H9 (cell line): ENCODE measurements at regions not wholly inside any gene's neighbourhood (a gene's known extent, or its start where the extent isn't known, plus 50 kb on each side); places are given as distances from the start of the nearest gene placed in this dataset.

Source experiments
- DNase-seq: peaks from one replicate; pipeline ENCODE4 v3.0.0-alpha.2; 2017
- H2AFZ ChIP-seq: one replicate; pipeline ENCODE4 v1.6.1; 2013; ENCODE audit warnings: mild to moderate bottlenecking, low read length, control low read depth, moderate library complexity
- H2AK5ac ChIP-seq: 2 replicates; pipeline ENCODE4 v1.6.1; 2013; ENCODE audit warnings: low read length, control low read depth, mixed read lengths; ENCODE audit not compliant: insufficient read length
- H2BK120ac ChIP-seq: one replicate; pipeline ENCODE4 v1.6.1; 2013; ENCODE audit warnings: low read depth, mild to moderate bottlenecking, low read length, control low read depth, inconsistent platforms; ENCODE audit not compliant: poor library complexity, severe bottlenecking
- H2BK12ac ChIP-seq: 2 replicates; pipeline ENCODE4 v1.6.1; 2013; ENCODE audit warnings: low read length, control low read depth, mixed read lengths, low read depth; ENCODE audit not compliant: insufficient read length
- H2BK15ac ChIP-seq: 2 replicates; pipeline ENCODE4 v1.6.1; 2013; ENCODE audit warnings: low read depth, low read length, control low read depth
- H2BK20ac ChIP-seq: one replicate; pipeline ENCODE4 v1.6.1; 2013; ENCODE audit warnings: low read depth, mild to moderate bottlenecking, low read length, control low read depth, inconsistent platforms; ENCODE audit not compliant: poor library complexity, severe bottlenecking
- H2BK5ac ChIP-seq: 2 replicates; pipeline ENCODE4 v1.6.1; 2013; ENCODE audit warnings: low read length, control low read depth, mixed read lengths; ENCODE audit not compliant: insufficient read length
- H3K14ac ChIP-seq: 2 replicates; pipeline ENCODE4 v1.6.1; 2013; ENCODE audit warnings: low read length, control low read depth; ENCODE audit not compliant: insufficient read depth
- H3K18ac ChIP-seq: 2 replicates; pipeline ENCODE4 v1.6.1; 2013; ENCODE audit warnings: low read depth, mild to moderate bottlenecking, mixed read lengths, low read length, control low read depth; ENCODE audit not compliant: insufficient read length
- H3K23ac ChIP-seq: 2 replicates; pipeline ENCODE4 v1.6.1; 2013; ENCODE audit warnings: low read length, control low read depth, mixed read lengths, low read depth; ENCODE audit not compliant: insufficient read length
- H3K23me2 ChIP-seq: 2 replicates; pipeline ENCODE4 v1.6.1; 2013; ENCODE audit warnings: low read depth, mild to moderate bottlenecking, mixed read lengths, low read length, control low read depth; ENCODE audit not compliant: insufficient read length, poor library complexity, severe bottlenecking
- H3K27ac ChIP-seq: 2 replicates; pipeline ENCODE4 v1.5.1; 2013; ENCODE audit warnings: low read length, control low read depth, mixed read lengths, low read depth; ENCODE audit not compliant: insufficient read length
- H3K27me3 ChIP-seq: 2 replicates; pipeline ENCODE4 v1.6.1; 2013; ENCODE audit warnings: low read length, control low read depth, inconsistent platforms; ENCODE audit not compliant: insufficient read depth
- H3K4ac ChIP-seq: 2 replicates; pipeline ENCODE4 v1.6.1; 2013; ENCODE audit warnings: low read depth, mild to moderate bottlenecking, control low read depth, inconsistent platforms, low read length, moderate library complexity
- H3K4me1 ChIP-seq: 2 replicates; pipeline ENCODE4 v1.6.1; 2013; ENCODE audit warnings: low read length, control low read depth, inconsistent platforms; ENCODE audit not compliant: insufficient read depth
- H3K4me2 ChIP-seq: 2 replicates; pipeline ENCODE4 v1.6.1; 2013; ENCODE audit warnings: low read length, control low read depth, mixed read lengths; ENCODE audit not compliant: insufficient read length, insufficient read depth
- H3K56ac ChIP-seq: 2 replicates; pipeline ENCODE4 v1.6.1; 2013; ENCODE audit warnings: low read depth, mild to moderate bottlenecking, mixed read lengths, low read length, control low read depth; ENCODE audit not compliant: insufficient read length
- H3K79me1 ChIP-seq: 2 replicates; pipeline ENCODE4 v1.6.1; 2013; ENCODE audit warnings: low read depth, mild to moderate bottlenecking, moderate library complexity, low read length, control low read depth, inconsistent platforms; ENCODE audit not compliant: insufficient read depth, poor library complexity, severe bottlenecking
- H3K79me2 ChIP-seq: 2 replicates; pipeline ENCODE4 v1.6.1; 2013; ENCODE audit warnings: low read length, control low read depth, inconsistent platforms; ENCODE audit not compliant: insufficient read depth
- H3K9ac ChIP-seq: 2 replicates; pipeline ENCODE4 v1.6.1; 2013; ENCODE audit warnings: low read length, control low read depth, mixed read lengths; ENCODE audit not compliant: insufficient read length; ENCODE audit errors: extremely low read depth
- H3K9me3 ChIP-seq: one replicate; pipeline ENCODE4 v1.6.1; 2013; ENCODE audit warnings: low read depth, low read length, inconsistent platforms; ENCODE audit not compliant: control insufficient read depth
- H3T11ph ChIP-seq: one replicate; pipeline ENCODE4 v1.6.1; 2013; ENCODE audit warnings: mild to moderate bottlenecking, low read length, control low read depth, inconsistent platforms
- H4K20me1 ChIP-seq: one replicate; pipeline ENCODE4 v1.6.1; 2013; ENCODE audit not compliant: control insufficient read depth, insufficient read length, insufficient read depth
- H4K5ac ChIP-seq: 2 replicates; pipeline ENCODE4 v1.6.1; 2013; ENCODE audit warnings: low read depth, mild to moderate bottlenecking, mixed read lengths, low read length, control low read depth; ENCODE audit not compliant: insufficient read length
- H4K8ac ChIP-seq: replicated peaks from 2 replicates; pipeline ENCODE4 v1.6.1; 2013; ENCODE audit warnings: low read length, control low read depth, mixed read lengths, low read depth; ENCODE audit not compliant: insufficient read length
- H4K91ac ChIP-seq: 2 replicates; pipeline ENCODE4 v1.6.1; 2013; ENCODE audit warnings: low read depth, mild to moderate bottlenecking, moderate library complexity, mixed read lengths, low read length, control low read depth; ENCODE audit not compliant: insufficient read length
- H3K27ac Mint-ChIP-seq, 3 experiments: 2 replicates in 2 of 3; 3 replicates in 1 of 3; pipeline ENCODE4 v1.8.0; 2020 to 2021; ENCODE audit warnings: mixed read lengths in 3 of 3, mild to moderate bottlenecking in 1 of 3, moderate library complexity in 1 of 3
- H3K27me3 Mint-ChIP-seq: 2 replicates; pipeline ENCODE4 v1.8.0; 2021; ENCODE audit warnings: low read depth, mild to moderate bottlenecking, moderate library complexity, mixed read lengths
- H3K36me3 Mint-ChIP-seq, 3 experiments: 2 replicates in 2 of 3; 3 replicates in 1 of 3; pipeline ENCODE4 v1.8.0; 2020 to 2021; ENCODE audit warnings: low read depth in 3 of 3, mixed read lengths in 3 of 3; ENCODE audit not compliant: insufficient read depth in 1 of 3
- H3K4me1 Mint-ChIP-seq, 2 experiments: 2 replicates each; pipeline ENCODE4 v1.8.0; 2020; ENCODE audit warnings: mixed read lengths in 2 of 2
- H3K4me3 Mint-ChIP-seq, 2 experiments: 2 replicates in 1 of 2; 3 replicates in 1 of 2; pipeline ENCODE4 v1.8.0; 2020 to 2021; ENCODE audit warnings: mild to moderate bottlenecking in 2 of 2, mixed read lengths in 2 of 2, moderate library complexity in 1 of 2
- H3K9me3 Mint-ChIP-seq, 2 experiments: 2 replicates in 1 of 2; 3 replicates in 1 of 2; pipeline ENCODE4 v1.8.0; 2020; ENCODE audit warnings: mild to moderate bottlenecking in 2 of 2, mixed read lengths in 2 of 2, moderate library complexity in 1 of 2
- WGBS: extraction: QIAGEN DNeasy Blood & Tissue Kit; methylation state at CpG from one replicate; pipeline ENCODE4 v1.1.7; 2013; ENCODE audit warnings: missing lambda C conversion rate, low lambda C conversion rate, mixed read lengths; ENCODE audit not compliant: insufficient read length; ENCODE audit errors: extremely low coverage; 5-methylcytosine and 5-hydroxymethylcytosine counted together
- TF ChIP-seq, protein P1 (sequence below): fragments of 200-600 bp; sonication (generic); conservative IDR thresholded peaks from 3 replicates; pipeline ENCODE4 v1.8.0; 2021; ENCODE audit warnings: antibody characterized with exemption, mild to moderate bottlenecking

DNA sequence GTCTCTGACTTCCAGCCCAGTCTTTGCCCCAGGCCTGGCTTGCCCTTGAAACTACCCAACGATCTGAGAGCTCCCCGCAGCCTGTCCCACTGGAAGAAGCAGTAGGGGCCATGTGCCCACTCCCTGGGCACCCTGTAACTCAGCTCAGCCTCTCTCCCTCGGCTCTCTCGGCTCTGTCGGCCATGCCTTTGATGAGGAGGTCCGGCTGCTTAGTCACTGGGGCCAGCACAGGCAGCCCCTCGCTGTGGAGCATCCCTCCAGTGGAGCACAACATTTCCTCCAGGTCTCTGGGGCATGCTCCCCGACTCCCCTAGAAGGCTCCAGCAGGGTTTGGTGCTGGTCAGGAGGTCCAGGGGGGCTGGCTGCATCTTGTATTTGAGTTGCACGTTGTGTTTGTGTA, 83.3 kb upstream of the DISP3 start:
- H4K5ac ChIP-seq, result no peak overlapping the region
- no peaks in the 10 kb centered on the region; the same call in 1 of the 2 replicates for H3K4me1 ChIP-seq
- TF ChIP-seq, protein P1, sequence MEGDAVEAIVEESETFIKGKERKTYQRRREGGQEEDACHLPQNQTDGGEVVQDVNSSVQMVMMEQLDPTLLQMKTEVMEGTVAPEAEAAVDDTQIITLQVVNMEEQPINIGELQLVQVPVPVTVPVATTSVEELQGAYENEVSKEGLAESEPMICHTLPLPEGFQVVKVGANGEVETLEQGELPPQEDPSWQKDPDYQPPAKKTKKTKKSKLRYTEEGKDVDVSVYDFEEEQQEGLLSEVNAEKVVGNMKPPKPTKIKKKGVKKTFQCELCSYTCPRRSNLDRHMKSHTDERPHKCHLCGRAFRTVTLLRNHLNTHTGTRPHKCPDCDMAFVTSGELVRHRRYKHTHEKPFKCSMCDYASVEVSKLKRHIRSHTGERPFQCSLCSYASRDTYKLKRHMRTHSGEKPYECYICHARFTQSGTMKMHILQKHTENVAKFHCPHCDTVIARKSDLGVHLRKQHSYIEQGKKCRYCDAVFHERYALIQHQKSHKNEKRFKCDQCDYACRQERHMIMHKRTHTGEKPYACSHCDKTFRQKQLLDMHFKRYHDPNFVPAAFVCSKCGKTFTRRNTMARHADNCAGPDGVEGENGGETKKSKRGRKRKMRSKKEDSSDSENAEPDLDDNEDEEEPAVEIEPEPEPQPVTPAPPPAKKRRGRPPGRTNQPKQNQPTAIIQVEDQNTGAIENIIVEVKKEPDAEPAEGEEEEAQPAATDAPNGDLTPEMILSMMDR, result no peak
- Mint-ChIP-seq H3K4me3 (no peak overlapping the region), H3K27me3 (peaks cover 4% of the 10 kb centered on the region), H3K4me1 (peaks cover under 1 to 11% of the 10 kb centered on the region in 2 experiments; a peak in 3 of 4 replicates), H3K27ac (no peak overlapping the region), H3K9me3 (peaks cover 0 to 2% of the 10 kb centered on the region in 2 experiments; a peak in 1 of 5 replicates), H3K36me3 (no peaks in the 10 kb centered on the region)
- H3K27me3 ChIP-seq, result no peaks in the 10 kb centered on the region
- no peak overlapping the region for H3K18ac ChIP-seq
- no peak overlapping the region for H3K4ac ChIP-seq
- H4K20me1 ChIP-seq, result no peaks in the 10 kb centered on the region
- H2AK5ac ChIP-seq, result no peak overlapping the region
- no peak overlapping the region for H2BK5ac ChIP-seq
- H3K23me2 ChIP-seq, result no peaks in the 10 kb centered on the region
- H3T11ph ChIP-seq, result no peak overlapping the region
- no peak overlapping the region for H3K9ac ChIP-seq
- no peaks in the 10 kb centered on the region for H3K79me2 ChIP-seq
- no peak for DNase-seq
- H2AFZ ChIP-seq, result no peak overlapping the region
- H4K8ac ChIP-seq, result no peak overlapping the region
- H2BK20ac ChIP-seq, result no peak overlapping the region
- no peak overlapping the region for H3K56ac ChIP-seq
- WGBS, result no CpG with 5 or more reads among the region's 9 CpGs
- no peak overlapping the region for H2BK120ac ChIP-seq
- no peaks in the 10 kb centered on the region for H3K9me3 ChIP-seq
- no peak overlapping the region for H3K4me2 ChIP-seq
- H3K23ac ChIP-seq, result no peak overlapping the region
- no peak overlapping the region for H3K27ac ChIP-seq
- H2BK12ac ChIP-seq, result no peak overlapping the region
- H3K14ac ChIP-seq, result no peak overlapping the region
- no peak overlapping the region for H4K91ac ChIP-seq
- H3K79me1 ChIP-seq, result no peaks in the 10 kb centered on the region
- no peak overlapping the region for H2BK15ac ChIP-seq
